K562 (cell line): ENCODE measurements at regions not wholly inside any gene's neighbourhood (a gene's known extent, or its start where the extent isn't known, plus 50 kb on each side); places are given as distances from the start of the nearest gene placed in this dataset.

Experiments
- ATAC-seq: fragments of 200-7000 bp; cut with Tn5 transposase; 3 replicates; pipeline ENCODE4 v1.9.1; 2020; ENCODE audit warnings: moderate library complexity
- BruUV-seq: library from RNA; stranded (reverse); fragments of 400-500 nt; replicated peaks from 2 replicates; lab custom pipeline; 2021; lab: Mats Ljungman, UMichigan
- CTCF ChIA-PET: fragments of 300-600 bp; formaldehyde crosslinking; extraction: SDS; loops from one replicate; lab custom pipeline; 2021; ENCODE audit warnings: low intra/inter-chr PET ratio; lab: Yijun Ruan, JAX
- POLR2A ChIA-PET: fragments of 300-600, 350-650 bp; sonication (Branson Sonifier 250); formaldehyde crosslinking; extraction: SDS; loops from one replicate; lab custom pipeline; 2021; ENCODE audit warnings: antibody characterized with exemption, inconsistent platforms; lab: Yijun Ruan, JAX
- DNase-seq, 4 experiments: peaks; one replicate each; pipeline versions ENCODE4 v3.0.0 to v3.0.0-alpha.2; 2011 to 2018; ENCODE audit warnings: low spot score in 3 of 4, mixed read lengths in 3 of 4; ENCODE audit errors: extremely low read depth in 1 of 4
- FAIRE-seq: peaks from 2 replicates; lab custom pipeline; 2011; peaks lifted over from hg19 to GRCh38; lab: Jason Lieb, UNC
- H2AFZ ChIP-seq: 2 replicates; pipeline ENCODE4 v1.6.0; 2011; ENCODE audit warnings: low read depth, low read length, control low read depth, inconsistent platforms
- H3K27ac ChIP-seq: fragments of 200-600 bp; 3 replicates; pipeline ENCODE4 v1.8.0; 2011; ENCODE audit warnings: low read depth, mild to moderate bottlenecking, control low read depth, inconsistent platforms, low read length, moderate library complexity, mixed read lengths; ENCODE audit errors: extremely low read depth
- H3K27me3 ChIP-seq, 2 experiments: fragments of 300-600 bp in 1 of 2; 2 replicates in 1 of 2; 3 replicates in 1 of 2; pipeline versions ENCODE4 v1.6.0 to v1.8.0; 2011; ENCODE audit warnings: inconsistent platforms in 2 of 2, low read length in 2 of 2, mild to moderate bottlenecking in 1 of 2, mixed read lengths in 1 of 2, moderate library complexity in 1 of 2; ENCODE audit not compliant: control insufficient read depth in 2 of 2, insufficient read depth in 2 of 2
- H3K36me3 ChIP-seq: fragments of 300-600 bp; 3 replicates; pipeline ENCODE4 v1.8.0; 2011; ENCODE audit warnings: mild to moderate bottlenecking, low read length, inconsistent platforms; ENCODE audit not compliant: control insufficient read depth, insufficient read depth
- H3K4me1 ChIP-seq, 2 experiments: fragments of 200-600 bp in 1 of 2; replicated peaks in 1 of 2; 2 replicates in 1 of 2; 3 replicates in 1 of 2; pipeline versions ENCODE4 v1.5.1 to v1.8.0; 2011; ENCODE audit warnings: inconsistent platforms in 2 of 2, low read length in 2 of 2, mild to moderate bottlenecking in 1 of 2, mixed read lengths in 1 of 2, moderate library complexity in 1 of 2; ENCODE audit not compliant: control insufficient read depth in 2 of 2, insufficient read depth in 2 of 2
- H3K4me2 ChIP-seq: 2 replicates; pipeline ENCODE4 v1.6.1; 2011; ENCODE audit warnings: low read length, control low read depth, inconsistent platforms, mixed read lengths; ENCODE audit not compliant: insufficient read depth
- H3K4me3 ChIP-seq: fragments of 200-600 bp; sonication (generic), shearing (Covaris generic); 2 replicates; pipeline ENCODE4 v1.5.1; 2016; ENCODE audit warnings: control low read depth, inconsistent platforms
- H3K79me2 ChIP-seq: fragments of 200-600 bp; 3 replicates; pipeline ENCODE4 v1.8.0; 2011; ENCODE audit warnings: low read length, inconsistent platforms; ENCODE audit not compliant: control insufficient read depth, insufficient read depth
- H3K9ac ChIP-seq, 2 experiments: 2 replicates each; pipeline versions ENCODE4 v1.6.0 to v1.6.1; 2011; ENCODE audit warnings: low read depth in 2 of 2, low read length in 2 of 2, control low read depth in 1 of 2, inconsistent platforms in 1 of 2, mild to moderate bottlenecking in 1 of 2, mixed read lengths in 1 of 2; ENCODE audit not compliant: insufficient read depth in 1 of 2
- H3K9me1 ChIP-seq: one replicate; pipeline ENCODE4 v1.6.0; 2011; ENCODE audit warnings: inconsistent platforms, mild to moderate bottlenecking, low read length, moderate library complexity; ENCODE audit not compliant: control insufficient read depth, insufficient read depth
- H3K9me3 ChIP-seq: replicated peaks from 2 replicates; pipeline ENCODE4 v1.5.1; 2011; ENCODE audit warnings: low read depth, low read length, inconsistent platforms; ENCODE audit not compliant: control insufficient read depth, insufficient read depth
- H4K20me1 ChIP-seq: replicated peaks from 2 replicates; pipeline ENCODE4 v1.6.1; 2011; ENCODE audit warnings: low read length, inconsistent platforms, mixed read lengths; ENCODE audit not compliant: control insufficient read depth, insufficient read depth
- C11orf30 ChIP-seq: fragments of 450-650 bp; IDR thresholded peaks from 2 replicates; pipeline ENCODE4 v1.6.1; 2016; ENCODE audit warnings: low read depth, mild to moderate bottlenecking
- RBM25 ChIP-seq: fragments of 200-400 bp; formaldehyde crosslinking; IDR thresholded peaks from 2 replicates; pipeline ENCODE4 v1.6.1; 2018; ENCODE audit warnings: low read length, low read depth, moderate library complexity; ENCODE audit not compliant: severe bottlenecking
- ZNF121 ChIP-seq: sonication (generic); formaldehyde crosslinking; conservative IDR thresholded peaks from 2 replicates; pipeline ENCODE4 v1.8.0; 2022; ENCODE audit warnings: missing genetic modification reagents
- WGBS: fragments of 100-300 bp; shearing (Covaris generic); methylation state at CpG from one replicate; pipeline ENCODE4 v1.1.6; 2016; ENCODE audit warnings: low coverage, mixed read lengths; ENCODE audit not compliant: insufficient coverage; ENCODE audit errors: missing lambda C conversion rate; 5-methylcytosine and 5-hydroxymethylcytosine counted together
- in situ Hi-C: fragments of 300-500 bp; cut with MboI; formaldehyde crosslinking; loops from 4 replicates; pipeline ENCODE4 v1.15.0; 2018; ENCODE audit warnings: inconsistent platforms, mixed read lengths
- intact Hi-C: fragments of 100-400 bp; cut with micrococcal nuclease; formaldehyde crosslinking; loops from 2 replicates; pipeline ENCODE4 v1.14.2; 2022
- TF ChIP-seq, protein P1 (sequence below), 2 experiments: fragments of 450-650 bp in 1 of 2; sonication (generic) in 1 of 2; formaldehyde crosslinking in 1 of 2; IDR thresholded peaks in 1 of 2; conservative IDR thresholded peaks in 1 of 2; 2 replicates each; pipeline versions ENCODE4 v1.6.1 to v1.8.1; 2016 to 2023; ENCODE audit warnings: mild to moderate bottlenecking in 2 of 2, moderate library complexity in 2 of 2, inconsistent platforms in 1 of 2, missing genetic modification reagents in 1 of 2

DNA sequence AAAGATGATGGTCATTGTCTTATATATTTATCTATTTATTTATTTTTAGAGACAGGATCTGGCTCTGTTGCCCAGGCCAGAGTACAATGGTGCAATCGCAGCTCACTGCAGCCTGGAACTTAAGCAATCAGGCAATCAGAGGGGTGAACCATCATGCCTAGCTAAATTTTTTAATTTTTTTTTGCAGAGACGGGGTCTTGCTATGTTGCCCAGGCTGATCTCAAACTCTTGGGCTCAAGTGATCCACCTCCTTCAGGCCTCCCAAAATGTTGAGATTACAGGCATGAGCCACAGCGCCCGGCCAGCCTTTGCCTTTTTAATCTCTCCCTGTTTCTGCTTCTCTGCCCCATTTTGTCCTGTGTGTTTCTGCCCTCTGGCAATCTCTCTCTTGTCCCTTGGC lies 102.2 kb downstream of the NCR2 start:
- Histone ChIP-seq H3K9me3 (no peaks in the 10 kb centered on the region), H3K9ac (no peak overlapping the region), H3K4me3 (no peak overlapping the region), H3K36me3 (no peaks in the 10 kb centered on the region), H3K9me1 (no peaks in the 10 kb centered on the region), H3K4me1 (peaks cover 0 to 4% of the 10 kb centered on the region in 2 experiments; a peak in 3 of 5 replicates), H3K27ac (no peak overlapping the region), H4K20me1 (no peaks in the 10 kb centered on the region; the same call in 1 of the 2 replicates), H3K27me3 (peaks cover 19 to 57% of the 10 kb centered on the region in 2 experiments), H3K4me2 (no peak overlapping the region), H3K79me2 (no peaks in the 10 kb centered on the region), H2AFZ (no peak overlapping the region)
- ChIA-PET CTCF (no interaction called here), POLR2A (interaction anchor here (0.9 kb wide), 1 partner anchor 58 kb away, joined by 3 read pairs; no protein-coding TSS in a partner anchor)
- intact Hi-C loops = no loop called here
- no TSS peak for BruUV-seq
- DNase-seq (no peak), ATAC-seq (no peak), FAIRE-seq (no peak)
- WGBS = 0% methylated on average over 4 of the region's 4 CpGs
- 0 out of 2 replicates have a peak, but pooled peaks have one; percentile 31 for TF ChIP-seq ZNF121 (CRISPR knock-in tag)
- no peak for TF ChIP-seq C11orf30
- in situ Hi-C loops = no loop called here

DNA sequence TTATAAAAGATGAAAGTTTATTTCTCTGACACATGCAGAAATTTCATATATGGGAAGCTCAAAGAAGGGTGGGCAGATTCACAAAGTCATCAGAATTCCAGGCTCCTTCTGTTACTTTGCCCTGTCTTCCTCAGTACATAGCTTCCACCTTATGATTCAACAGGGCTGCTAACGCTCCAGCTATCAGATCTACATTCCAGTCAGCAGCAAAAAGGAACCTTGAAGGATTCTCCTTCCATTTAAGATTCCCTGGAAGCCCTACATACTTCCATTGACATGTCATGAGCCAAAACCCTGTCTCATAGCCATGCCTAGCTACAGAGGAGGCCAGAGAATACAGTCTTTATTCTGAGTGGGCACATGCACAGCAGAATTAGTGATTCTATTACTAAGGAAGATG lies 103.3 kb downstream of the NCR2 start:
- Histone ChIP-seq H3K4me1 (peaks cover 6 to 11% of the 10 kb centered on the region in 2 experiments; a peak in 4 of 5 replicates), H3K27me3 (peaks cover 22 to 56% of the 10 kb centered on the region in 2 experiments), H3K79me2 (no peaks in the 10 kb centered on the region), H2AFZ (no peak overlapping the region), H3K4me2 (no peak overlapping the region), H3K4me3 (no peak overlapping the region), H3K9ac (no peak overlapping the region), H4K20me1 (no peaks in the 10 kb centered on the region; the same call in 1 of the 2 replicates), H3K36me3 (no peaks in the 10 kb centered on the region), H3K9me3 (no peaks in the 10 kb centered on the region), H3K27ac (no peak overlapping the region), H3K9me1 (no peaks in the 10 kb centered on the region)
- in situ Hi-C loops = no loop called here
- intact Hi-C loops = no loop called here
- no peak for DNase-seq
- no TSS peak for BruUV-seq
- 0% methylated on average over 1 of the region's 1 CpG for WGBS
- CTCF ChIA-PET = no interaction called here
- peak; percentile 63 for TF ChIP-seq RBM25
- TF ChIP-seq, protein P1, sequence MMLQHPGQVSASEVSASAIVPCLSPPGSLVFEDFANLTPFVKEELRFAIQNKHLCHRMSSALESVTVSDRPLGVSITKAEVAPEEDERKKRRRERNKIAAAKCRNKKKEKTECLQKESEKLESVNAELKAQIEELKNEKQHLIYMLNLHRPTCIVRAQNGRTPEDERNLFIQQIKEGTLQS (IDR thresholded peaks at IDR 0.05) = no peak
- TF ChIP-seq, protein P1 (CRISPR knock-in tag; conservative IDR thresholded peaks at IDR 0.05) = no peak
- FAIRE-seq = no peak
- ATAC-seq = no peak
- POLR2A ChIA-PET = interaction anchor here (0.7 to 0.8 kb wide), 2 partner anchors 22 to 235 kb away, joined by 3 to 4 read pairs; no protein-coding TSS in a partner anchor
